ENCODE measurements at regions not wholly inside any gene's neighbourhood (a gene's known extent, or its start where the extent isn't known, plus 50 kb on each side); places are given as distances from the start of the nearest gene placed in this dataset.
"Not testable (repeated sequence)": the region's sequence is repeated elsewhere in the genome, so short reads cannot be mapped to it uniquely, and the experiment has no call there.

DNA sequence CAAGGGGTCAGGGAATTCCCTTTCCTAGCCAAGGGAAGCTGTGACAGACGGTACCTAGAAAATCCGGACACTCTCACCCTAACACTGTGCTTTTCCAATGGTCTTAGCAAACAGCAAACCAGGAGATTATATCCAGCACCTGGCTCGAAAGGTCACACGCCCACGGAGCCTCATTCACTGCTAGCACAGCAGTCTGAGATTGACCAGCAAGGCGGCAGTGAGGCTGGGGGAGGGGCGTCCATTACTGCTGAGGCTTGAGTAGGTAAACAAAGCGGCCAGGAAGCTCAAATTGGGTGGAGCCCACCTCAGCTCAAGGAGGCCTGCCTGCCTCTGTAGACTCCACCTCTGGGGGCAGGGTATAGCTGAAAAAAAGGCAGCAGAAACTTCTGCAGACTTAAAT, 447.3 kb downstream of the RSL24D1 start:
- DNase-seq (ENCODE audit: low spot score) = not testable (repeated sequence)

DNA sequence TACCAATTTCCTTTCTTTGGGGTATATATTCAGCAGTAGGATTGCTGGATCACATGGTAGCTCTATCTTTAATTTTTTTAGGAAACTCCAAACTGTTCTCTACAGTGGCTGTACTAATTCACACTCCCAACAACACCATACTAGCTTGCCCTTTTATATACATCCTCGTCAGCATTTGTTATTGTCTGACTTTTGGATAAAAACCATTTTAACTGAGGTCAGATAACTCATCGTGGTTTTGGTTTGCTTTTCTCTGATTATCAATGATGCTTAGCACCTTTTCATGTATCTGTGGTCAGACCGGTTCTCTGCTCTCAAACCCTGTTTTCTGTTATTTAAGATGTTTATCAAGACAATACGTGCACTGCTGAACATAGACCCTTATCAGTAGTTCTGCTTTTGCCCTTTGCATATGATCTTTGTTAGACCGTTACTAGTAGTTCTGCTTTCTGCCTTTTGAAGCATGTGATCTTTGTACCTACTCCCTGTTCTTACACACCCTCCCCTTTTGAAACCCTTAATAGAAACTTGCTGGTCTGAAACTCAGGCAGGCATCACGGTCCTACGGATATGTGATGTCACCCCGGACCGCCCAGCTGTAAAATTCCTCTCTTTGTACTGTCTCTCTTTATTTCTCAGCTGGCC, 474.3 kb downstream of the RSL24D1 start:
- DNase-seq (ENCODE audit: low spot score) = no peak

DNA sequence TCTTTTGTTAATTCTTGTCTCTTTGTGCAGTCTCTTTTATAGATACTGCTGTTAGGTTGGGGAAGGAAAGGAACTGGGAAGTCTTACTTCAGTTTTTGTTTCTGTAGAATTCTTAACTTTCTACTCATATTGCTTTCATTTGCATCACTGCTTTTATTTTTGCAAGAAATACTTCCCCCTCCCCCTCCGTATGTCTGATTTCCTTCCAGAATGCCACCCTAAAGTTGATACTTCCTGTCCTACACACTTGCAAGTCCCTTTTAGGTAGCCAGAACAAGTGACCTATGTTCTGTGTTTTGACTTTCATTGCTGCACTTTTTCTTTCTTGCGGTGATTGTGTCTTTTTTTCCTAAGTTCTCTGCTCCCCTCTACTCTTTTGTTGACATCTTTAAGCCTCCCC, 477.4 kb downstream of the RSL24D1 start:
- no peak for DNase-seq (ENCODE audit: low spot score)

DNA sequence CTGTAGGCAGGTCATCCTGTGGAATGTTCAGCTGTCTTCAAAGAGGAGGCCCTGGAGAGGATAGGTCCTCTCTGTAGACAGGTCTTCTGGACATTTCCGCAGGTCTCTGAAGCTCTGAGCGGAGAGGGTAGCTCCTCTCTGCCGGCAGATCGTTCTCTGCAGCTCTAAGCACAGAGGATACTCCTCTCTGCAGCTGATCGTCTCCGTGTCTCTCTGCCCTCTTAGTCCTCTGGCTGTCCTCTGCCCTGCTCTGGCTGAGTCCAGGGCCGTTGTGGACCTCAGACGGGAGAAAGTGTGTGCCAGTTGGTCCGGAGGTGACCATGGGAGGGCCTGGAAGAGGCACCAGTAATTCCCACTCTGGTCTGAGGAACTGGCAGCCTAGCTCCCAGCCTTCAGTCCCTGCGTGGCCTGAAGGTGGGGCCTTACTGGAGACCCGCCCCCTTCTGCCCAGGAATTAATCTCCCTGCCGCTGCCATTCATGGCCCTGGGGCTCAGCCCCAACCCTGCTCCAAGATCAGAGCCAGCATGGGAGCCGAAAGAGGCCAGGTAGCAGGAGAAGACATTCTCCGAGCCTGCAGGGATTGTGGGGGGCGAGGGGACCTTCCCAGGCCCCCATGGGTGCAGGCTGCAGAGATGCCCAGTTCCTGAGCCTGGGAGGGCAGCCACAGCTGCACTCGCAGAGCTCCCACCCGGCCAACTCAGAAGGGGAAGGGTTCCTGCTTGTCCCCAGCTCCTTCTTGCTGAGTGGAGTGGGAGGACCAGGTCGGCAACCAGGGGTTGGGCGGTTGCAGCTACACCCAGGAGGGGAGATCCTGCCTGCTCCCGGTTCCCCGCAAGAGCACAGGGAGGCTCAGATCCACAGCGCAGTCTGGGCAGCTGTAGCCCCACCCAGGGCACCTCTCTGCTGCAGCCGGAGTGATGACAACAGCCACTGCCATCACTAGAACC, 488.7 kb downstream of the RSL24D1 start:
- DNase-seq (ENCODE audit: low spot score) = no peak

DNA sequence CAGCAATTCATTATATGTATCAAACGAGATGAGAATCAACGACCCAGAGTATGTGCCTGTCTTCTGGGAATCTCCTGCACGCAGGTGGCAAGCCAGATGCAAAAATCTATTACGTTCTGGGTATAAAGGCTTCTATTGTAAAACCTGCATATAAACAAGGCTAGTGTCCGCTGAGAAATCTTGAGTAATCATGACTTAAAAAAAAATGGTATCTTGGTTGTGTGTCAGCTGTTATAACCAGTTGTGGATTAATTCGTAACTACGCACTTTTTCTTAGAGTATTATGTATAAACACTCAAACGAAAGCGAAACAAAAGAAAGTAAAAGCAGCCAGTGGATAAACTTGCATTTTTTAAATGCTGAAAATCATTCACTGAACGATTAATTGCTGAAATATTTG, 509.1 kb downstream of the RSL24D1 start:
- no peak for DNase-seq (ENCODE audit: low spot score)
